SJSA1 (cell line): ENCODE measurements at regions not wholly inside any gene's neighbourhood (a gene's known extent, or its start where the extent isn't known, plus 50 kb on each side); places are given as distances from the start of the nearest gene placed in this dataset.

Source experiments
- DNase-seq, 2 experiments: peaks; one replicate each; pipeline ENCODE4 v3.0.0-alpha.2; 2015 to 2020; ENCODE audit warnings: low spot score in 2 of 2, low read depth in 1 of 2
- H3K27ac ChIP-seq: fragments of 250-450 bp; sonication (Bioruptor Pico); 2 replicates; pipeline ENCODE4 v1.5.1; 2020; ENCODE audit warnings: mild to moderate bottlenecking, moderate library complexity
- H3K27me3 ChIP-seq: fragments of 250-450 bp; sonication (Bioruptor Pico); replicated peaks from 2 replicates; pipeline ENCODE4 v1.5.1; 2020; ENCODE audit warnings: mild to moderate bottlenecking, moderate library complexity
- H3K36me3 ChIP-seq: fragments of 250-450 bp; sonication (Bioruptor Pico); 2 replicates; pipeline ENCODE4 v1.5.1; 2020; ENCODE audit warnings: mild to moderate bottlenecking
- H3K4me1 ChIP-seq: fragments of 250-450 bp; sonication (Bioruptor Pico); replicated peaks from 2 replicates; pipeline ENCODE4 v1.6.1; 2021; ENCODE audit warnings: mild to moderate bottlenecking
- H3K4me3 ChIP-seq: fragments of 250-450 bp; sonication (Bioruptor Pico); 2 replicates; pipeline ENCODE4 v1.5.1; 2020; ENCODE audit warnings: mild to moderate bottlenecking
- H3K9me3 ChIP-seq: fragments of 250-450 bp; sonication (Bioruptor Pico); replicated peaks from 2 replicates; pipeline ENCODE4 v1.5.1; 2020; ENCODE audit warnings: mild to moderate bottlenecking

DNA sequence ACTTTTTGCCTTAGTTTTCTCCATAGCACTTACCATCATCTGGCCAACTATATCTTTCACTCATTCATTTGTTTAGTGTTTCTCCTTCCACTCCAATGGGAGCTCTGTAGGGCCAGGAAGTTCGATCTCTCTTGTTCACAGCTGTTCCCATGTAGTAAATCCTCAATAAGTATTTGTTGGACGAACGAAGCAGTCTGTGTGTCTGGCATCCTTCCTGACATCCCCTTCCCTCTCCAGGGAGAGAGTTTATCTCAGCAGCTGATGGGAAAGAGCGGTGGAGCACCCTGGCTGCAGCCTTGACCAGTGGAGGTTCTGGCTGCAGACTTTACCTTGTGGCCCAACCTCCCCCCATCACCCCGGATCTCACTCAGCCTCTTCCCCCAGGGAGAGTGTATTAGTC, 141.7 kb downstream of the CHST1 start:
- peaks cover 18% of the 10 kb centered on the region; the same call in 1 of the 2 replicates for H3K27me3 ChIP-seq
- no peak overlapping the region for H3K27ac ChIP-seq
- no peaks in the 10 kb centered on the region for H3K36me3 ChIP-seq
- no peak overlapping the region for H3K4me3 ChIP-seq
- no peaks in the 10 kb centered on the region for H3K4me1 ChIP-seq
- H3K9me3 ChIP-seq = no peaks in the 10 kb centered on the region
- DNase-seq = no peak

GRCh38 chr11:45518833-45519535, 146.4 kb downstream of the CHST1 start:
- peaks cover 16% of the 10 kb centered on the region for H3K27me3 ChIP-seq
- no peaks in the 10 kb centered on the region for H3K4me1 ChIP-seq
- H3K27ac ChIP-seq = no peak overlapping the region
- H3K4me3 ChIP-seq = no peak overlapping the region
- no peaks in the 10 kb centered on the region; the same call in 1 of the 2 replicates for H3K9me3 ChIP-seq
- H3K36me3 ChIP-seq = no peaks in the 10 kb centered on the region
- DNase-seq = no peak

GRCh38 chr11:45518141-45518832, 147.1 kb downstream of the CHST1 start:
- H3K27ac ChIP-seq = no peak overlapping the region
- H3K4me1 ChIP-seq = no peaks in the 10 kb centered on the region
- H3K9me3 ChIP-seq = no peaks in the 10 kb centered on the region; the same call in 1 of the 2 replicates
- H3K4me3 ChIP-seq = no peak overlapping the region
- H3K27me3 ChIP-seq = peaks cover 16% of the 10 kb centered on the region
- no peaks in the 10 kb centered on the region for H3K36me3 ChIP-seq
- no peak for DNase-seq

- Histone ChIP-seq H3K9me3 (no peaks in the 10 kb centered on the region; the same call in 1 of the 2 replicates), H3K4me3 (no peak overlapping the region), H3K27me3 (peaks cover 18% of the 10 kb centered on the region), H3K36me3 (no peaks in the 10 kb centered on the region), H3K4me1 (no peaks in the 10 kb centered on the region), H3K27ac (no peak overlapping the region)
- no peak for DNase-seq
These were observed 148.2 kb downstream of the CHST1 start for GRCh38 chr11:45517171-45517770.

DNA sequence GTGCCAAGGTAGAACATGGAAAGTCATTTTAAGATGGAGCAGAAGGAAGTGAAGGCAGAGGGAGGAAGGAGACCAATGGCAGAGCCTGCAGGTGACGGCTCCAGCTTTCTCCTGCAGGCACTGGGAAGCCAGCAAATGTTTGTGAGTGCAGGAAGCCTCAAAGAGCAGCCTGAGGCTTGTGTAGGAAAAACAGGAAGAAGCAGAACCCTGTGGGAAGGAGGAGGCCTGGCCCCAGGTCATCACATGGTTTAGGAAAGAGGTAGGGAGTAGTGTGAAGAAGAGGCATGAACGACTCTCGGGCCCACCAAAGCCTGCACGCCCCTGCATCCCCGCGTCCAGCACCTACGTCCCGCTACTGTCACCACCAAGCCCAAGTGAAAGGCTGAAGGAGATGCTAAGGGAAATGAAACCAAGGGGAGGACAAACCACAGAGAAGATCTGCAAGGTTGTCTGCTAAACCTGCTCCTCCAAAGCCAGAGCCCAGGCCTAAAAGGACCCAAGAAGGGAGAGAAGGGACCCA, 151.5 kb downstream of the CHST1 start:
- no peaks in the 10 kb centered on the region; the same call in 1 of the 2 replicates for H3K9me3 ChIP-seq
- no peak for DNase-seq
- no peaks in the 10 kb centered on the region for H3K4me1 ChIP-seq
- H3K4me3 ChIP-seq = no peak overlapping the region
- H3K36me3 ChIP-seq = no peaks in the 10 kb centered on the region
- peaks cover 18% of the 10 kb centered on the region for H3K27me3 ChIP-seq
- no peak overlapping the region for H3K27ac ChIP-seq

GRCh38 chr11:45512471-45513148, 152.8 kb downstream of the CHST1 start:
- no peak for DNase-seq
- Histone ChIP-seq H3K4me3 (no peak overlapping the region), H3K9me3 (no peaks in the 10 kb centered on the region; the same call in 1 of the 2 replicates), H3K4me1 (no peaks in the 10 kb centered on the region), H3K27ac (no peak overlapping the region), H3K36me3 (no peaks in the 10 kb centered on the region), H3K27me3 (peaks cover 18% of the 10 kb centered on the region)

GRCh38 chr11:45511566-45511965, 153.9 kb downstream of the CHST1 start:
- H3K27ac ChIP-seq = no peak overlapping the region
- H3K9me3 ChIP-seq = no peaks in the 10 kb centered on the region; the same call in 1 of the 2 replicates
- DNase-seq = no peak
- H3K27me3 ChIP-seq = peaks cover 18% of the 10 kb centered on the region
- no peaks in the 10 kb centered on the region for H3K36me3 ChIP-seq
- H3K4me3 ChIP-seq = no peak overlapping the region
- no peaks in the 10 kb centered on the region for H3K4me1 ChIP-seq

GRCh38 chr11:45507916-45508315, 157.5 kb downstream of the CHST1 start:
- H3K27ac ChIP-seq = no peak overlapping the region
- DNase-seq = no peak
- H3K9me3 ChIP-seq = no peaks in the 10 kb centered on the region
- peaks cover 14% of the 10 kb centered on the region for H3K27me3 ChIP-seq
- H3K36me3 ChIP-seq = no peaks in the 10 kb centered on the region
- H3K4me3 ChIP-seq = no peak overlapping the region
- no peaks in the 10 kb centered on the region for H3K4me1 ChIP-seq

DNA sequence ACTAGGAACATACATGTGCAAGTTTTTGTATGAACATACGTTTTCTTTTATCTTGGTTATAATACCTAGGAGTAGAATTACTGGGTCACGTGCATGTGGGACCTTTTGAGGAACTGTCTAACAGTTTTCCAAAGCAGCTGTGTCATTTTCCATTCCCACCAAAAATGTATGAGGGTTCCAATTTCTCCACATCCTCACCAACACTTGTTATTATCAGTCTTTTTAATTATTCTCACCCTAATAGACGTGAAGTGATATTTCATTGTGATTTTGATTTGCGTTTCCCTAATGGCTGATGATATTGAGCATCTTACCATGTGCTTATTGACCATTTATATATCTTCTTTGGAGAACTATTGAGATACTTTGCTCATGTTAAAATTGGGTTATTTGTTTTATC, 162.1 kb downstream of the CHST1 start:
- H3K9me3 ChIP-seq = no peaks in the 10 kb centered on the region
- H3K36me3 ChIP-seq = no peaks in the 10 kb centered on the region
- H3K4me3 ChIP-seq = no peak overlapping the region
- H3K27ac ChIP-seq = no peak overlapping the region
- peaks cover 3% of the 10 kb centered on the region; the same call in 1 of the 2 replicates for H3K27me3 ChIP-seq
- DNase-seq = no peak
- H3K4me1 ChIP-seq = no peaks in the 10 kb centered on the region

DNA sequence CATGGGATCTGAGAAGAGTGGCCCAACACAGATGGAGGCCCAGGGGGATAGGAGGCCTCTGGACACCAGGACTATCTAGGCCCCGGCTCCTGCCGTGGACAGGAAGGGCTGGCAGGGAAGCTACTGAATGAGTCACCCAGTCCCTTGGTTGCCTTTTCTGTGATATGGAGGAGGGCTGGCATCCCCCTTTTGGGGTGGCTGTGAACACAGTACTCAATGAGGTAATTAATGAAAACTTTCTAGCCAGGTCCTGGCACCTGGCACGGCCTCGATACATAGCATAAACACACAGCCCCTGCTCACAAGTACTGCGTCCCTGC, 163.2 kb downstream of the CHST1 start:
- Histone ChIP-seq H3K36me3 (no peaks in the 10 kb centered on the region), H3K9me3 (no peaks in the 10 kb centered on the region), H3K27ac (no peak overlapping the region), H3K4me3 (no peak overlapping the region), H3K4me1 (no peaks in the 10 kb centered on the region), H3K27me3 (peaks cover 7% of the 10 kb centered on the region; the same call in 1 of the 2 replicates)
- DNase-seq = no peak

- Histone ChIP-seq H3K27me3 (peaks cover 7% of the 10 kb centered on the region; the same call in 1 of the 2 replicates), H3K36me3 (no peaks in the 10 kb centered on the region), H3K27ac (no peak overlapping the region), H3K4me1 (no peaks in the 10 kb centered on the region), H3K9me3 (no peaks in the 10 kb centered on the region), H3K4me3 (no peak overlapping the region)
- DNase-seq = no peak
These were observed 163.8 kb downstream of the CHST1 start for GRCh38 chr11:45501392-45502225.

DNA sequence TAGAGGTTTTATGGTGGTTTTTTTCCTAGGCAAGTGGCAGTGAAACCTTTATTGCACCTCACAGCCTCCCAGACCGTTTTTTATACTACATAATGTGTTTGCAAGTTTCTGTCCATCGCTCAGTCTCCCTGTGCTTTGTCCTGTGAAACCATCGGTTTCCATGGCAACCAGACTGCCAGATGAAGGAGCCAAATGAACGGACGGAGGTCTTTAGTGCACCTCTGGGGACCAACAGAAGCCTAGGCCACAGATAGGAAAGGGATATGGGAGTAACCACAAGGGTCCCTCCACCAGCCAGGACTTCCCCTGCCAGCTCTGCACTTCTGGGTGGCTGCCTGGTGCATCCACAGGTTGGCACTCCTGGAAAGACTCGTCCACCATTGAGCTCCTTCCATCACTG, 165.0 kb downstream of the CHST1 start:
- peak in 1 of 2 experiments; percentile 35 for DNase-seq
- H3K4me1 ChIP-seq = no peaks in the 10 kb centered on the region
- H3K27me3 ChIP-seq = peaks cover 9% of the 10 kb centered on the region; the same call in 1 of the 2 replicates
- no peak overlapping the region for H3K4me3 ChIP-seq
- H3K9me3 ChIP-seq = no peaks in the 10 kb centered on the region
- H3K36me3 ChIP-seq = no peaks in the 10 kb centered on the region
- no peak overlapping the region for H3K27ac ChIP-seq

DNA sequence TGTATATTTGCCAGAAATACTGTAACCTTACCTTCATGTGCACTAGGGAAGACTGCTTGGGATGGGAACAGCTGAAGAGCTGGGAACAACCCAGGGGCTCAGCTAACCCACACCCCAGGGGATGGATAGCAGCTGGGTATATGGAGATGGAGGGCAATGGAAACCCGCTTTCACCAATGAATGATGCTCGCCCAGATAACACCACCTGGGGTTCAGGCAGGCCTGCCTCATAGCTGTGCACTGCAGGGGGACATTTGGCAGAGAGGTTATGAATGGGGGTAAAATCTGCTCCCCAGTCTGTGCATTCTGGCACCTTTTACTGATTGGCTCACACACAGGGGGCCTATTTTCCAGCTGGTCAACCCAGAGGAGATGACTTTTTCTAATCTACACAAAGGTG, 170.7 kb downstream of the CHST1 start:
- Histone ChIP-seq H3K4me1 (no peaks in the 10 kb centered on the region), H3K4me3 (no peak overlapping the region), H3K9me3 (no peaks in the 10 kb centered on the region), H3K27me3 (peaks cover 22% of the 10 kb centered on the region), H3K27ac (no peak overlapping the region), H3K36me3 (no peaks in the 10 kb centered on the region)
- peak in 1 of 2 experiments; percentile 36 for DNase-seq
